H1 (cell line): ENCODE measurements at regions not wholly inside any gene's neighbourhood (a gene's known extent, or its start where the extent isn't known, plus 50 kb on each side); places are given as distances from the start of the nearest gene placed in this dataset.

Source experiments
- CTCF ChIA-PET: fragments of 300-600 bp; sonication (Branson Sonifier 250); formaldehyde crosslinking; loops from one replicate; lab custom pipeline; 2021; ENCODE audit not compliant: partially characterized antibody; lab: Charles Lee
- POLR2A ChIA-PET: fragments of 300-600 bp; sonication (Branson Sonifier 250); formaldehyde crosslinking; loops from one replicate; lab custom pipeline; 2021; ENCODE audit warnings: inconsistent platforms; ENCODE audit not compliant: partially characterized antibody; lab: Charles Lee
- DNase-seq, 2 experiments: peaks; one replicate each; pipeline versions ENCODE4 v3.0.0 to v3.0.0-alpha.2; 2010 to 2022; ENCODE audit warnings: low spot score in 2 of 2, low read depth in 1 of 2, mixed read lengths in 1 of 2
- FAIRE-seq: peaks from 2 replicates; lab custom pipeline; 2011; peaks lifted over from hg19 to GRCh38; lab: Jason Lieb, UNC
- H2AFZ ChIP-seq: 2 replicates; pipeline ENCODE4 v1.8.1; 2012; ENCODE audit warnings: low read length, inconsistent platforms
- H2AK5ac ChIP-seq: 2 replicates; pipeline ENCODE4 v1.6.1; 2013; ENCODE audit warnings: low read depth, low read length
- H2BK120ac ChIP-seq: replicated peaks from 2 replicates; pipeline ENCODE3; 2013; ENCODE audit warnings: low read depth, low read length, inconsistent platforms
- H2BK12ac ChIP-seq: 2 replicates; pipeline ENCODE4 v1.6.1; 2013; ENCODE audit warnings: low read depth, low read length
- H2BK15ac ChIP-seq: 2 replicates; pipeline ENCODE4 v1.6.1; 2013; ENCODE audit warnings: low read length
- H2BK20ac ChIP-seq: 2 replicates; pipeline ENCODE4 v1.6.1; 2013; ENCODE audit warnings: low read length
- H2BK5ac ChIP-seq: 2 replicates; pipeline ENCODE4 v1.6.1; 2013; ENCODE audit warnings: low read depth, low read length
- H3K14ac ChIP-seq: 2 replicates; pipeline ENCODE4 v1.6.1; 2013; ENCODE audit warnings: inconsistent platforms; ENCODE audit not compliant: insufficient read length
- H3K18ac ChIP-seq: 2 replicates; pipeline ENCODE4 v1.6.1; 2013; ENCODE audit warnings: low read length; ENCODE audit errors: extremely low read depth
- H3K23ac ChIP-seq: 2 replicates; pipeline ENCODE4 v1.6.1; 2013; ENCODE audit warnings: inconsistent platforms; ENCODE audit not compliant: insufficient read length
- H3K23me2 ChIP-seq: 2 replicates; pipeline ENCODE4 v1.6.1; 2013; ENCODE audit warnings: low read depth, low read length
- H3K27ac ChIP-seq: 2 replicates; pipeline ENCODE4 v1.6.1; 2011; ENCODE audit warnings: low read depth, low read length, inconsistent platforms
- H3K27me3 ChIP-seq, 4 experiments: replicated peaks in 1 of 4; 1 replicate in 1 of 4; 2 replicates in 3 of 4; pipeline versions ENCODE4 v1.6.1 to v1.8.1; 2011 to 2013; ENCODE audit warnings: low read length in 3 of 4, mild to moderate bottlenecking in 3 of 4, inconsistent platforms in 2 of 4, mixed read lengths in 2 of 4, moderate library complexity in 1 of 4; ENCODE audit not compliant: control insufficient read depth in 3 of 4, insufficient read depth in 3 of 4; ENCODE audit errors: extremely low read depth in 1 of 4
- H3K36me3 ChIP-seq, 4 experiments: 2 replicates each; pipeline versions ENCODE4 v1.6.1 to v1.8.1; 2011 to 2013; ENCODE audit warnings: mild to moderate bottlenecking in 4 of 4, low read length in 3 of 4, moderate library complexity in 2 of 4, control low read depth in 1 of 4, inconsistent platforms in 1 of 4; ENCODE audit not compliant: insufficient read depth in 4 of 4, control insufficient read depth in 2 of 4
- H3K4ac ChIP-seq: replicated peaks from 2 replicates; pipeline ENCODE3; 2013; ENCODE audit warnings: low read length, low read depth, mixed read lengths, inconsistent platforms; ENCODE audit not compliant: insufficient read length
- H3K4me1 ChIP-seq, 4 experiments: replicated peaks in 1 of 4; 1 replicate in 1 of 4; 2 replicates in 3 of 4; pipeline versions ENCODE4 v1.6.1 to v1.8.1; 2011 to 2013; ENCODE audit warnings: low read length in 3 of 4, inconsistent platforms in 2 of 4, mixed read lengths in 1 of 4; ENCODE audit not compliant: insufficient read depth in 4 of 4, control insufficient read depth in 3 of 4
- H3K4me2 ChIP-seq, 2 experiments: 2 replicates each; pipeline versions ENCODE4 v1.6.1 to v1.8.1; 2011 to 2013; ENCODE audit warnings: low read depth in 2 of 2, low read length in 2 of 2, control low read depth in 1 of 2, inconsistent platforms in 1 of 2, mild to moderate bottlenecking in 1 of 2; ENCODE audit not compliant: insufficient read depth in 1 of 2
- H3K4me3 ChIP-seq, 4 experiments: fragments of 200-600, 300-600 bp in 1 of 4; sonication (generic), shearing (Covaris generic), sonication (Bioruptor Twin) in 1 of 4; 2 replicates each; pipeline versions ENCODE4 v1.5.1 to v1.8.1; 2011 to 2016; ENCODE audit warnings: low read length in 4 of 4, low read depth in 3 of 4, control low read depth in 2 of 4, inconsistent platforms in 2 of 4, mild to moderate bottlenecking in 2 of 4, mixed read lengths in 1 of 4, moderate library complexity in 1 of 4; ENCODE audit not compliant: insufficient read depth in 2 of 4; ENCODE audit errors: extremely low read depth in 1 of 4
- H3K56ac ChIP-seq: replicated peaks from 2 replicates; pipeline ENCODE3; 2013; ENCODE audit warnings: low read depth, mild to moderate bottlenecking, mixed read lengths, low read length, inconsistent platforms; ENCODE audit not compliant: insufficient read length
- H3K79me1 ChIP-seq: 2 replicates; pipeline ENCODE4 v1.6.1; 2013; ENCODE audit warnings: low read depth, low read length, control low read depth
- H3K79me2 ChIP-seq, 2 experiments: 2 replicates each; pipeline versions ENCODE4 v1.6.1 to v1.8.1; 2012 to 2013; ENCODE audit warnings: low read length in 2 of 2, mild to moderate bottlenecking in 2 of 2, inconsistent platforms in 1 of 2; ENCODE audit not compliant: insufficient read depth in 2 of 2, control insufficient read depth in 1 of 2
- H3K9ac ChIP-seq, 4 experiments: replicated peaks in 1 of 4; 1 replicate in 1 of 4; 2 replicates in 3 of 4; pipeline versions ENCODE4 v1.6.1 to v1.8.1; 2011 to 2013; ENCODE audit warnings: low read depth in 3 of 4, low read length in 3 of 4, control low read depth in 2 of 4, mild to moderate bottlenecking in 2 of 4, moderate library complexity in 2 of 4, inconsistent platforms in 1 of 4; ENCODE audit errors: extremely low read depth in 1 of 4
- H3K9me3 ChIP-seq, 2 experiments: 2 replicates each; pipeline versions ENCODE4 v1.6.1 to v1.8.1; 2012 to 2013; ENCODE audit warnings: mild to moderate bottlenecking in 2 of 2, moderate library complexity in 2 of 2, control low read depth in 1 of 2, inconsistent platforms in 1 of 2, low read depth in 1 of 2, low read length in 1 of 2, mixed read lengths in 1 of 2; ENCODE audit not compliant: insufficient read depth in 2 of 2
- H4K20me1 ChIP-seq, 2 experiments: replicated peaks in 1 of 2; 2 replicates each; pipeline versions ENCODE3 to v1.8.1; 2011 to 2013; ENCODE audit warnings: inconsistent platforms in 2 of 2, low read length in 2 of 2, mild to moderate bottlenecking in 1 of 2; ENCODE audit not compliant: insufficient read depth in 2 of 2, control insufficient read depth in 1 of 2
- H4K5ac ChIP-seq: 2 replicates; pipeline ENCODE4 v1.6.1; 2013; ENCODE audit warnings: low read length, low read depth, mixed read lengths, inconsistent platforms; ENCODE audit not compliant: insufficient read length
- H4K8ac ChIP-seq: 2 replicates; pipeline ENCODE4 v1.8.0; 2013; ENCODE audit warnings: mild to moderate bottlenecking, moderate library complexity, low read length, inconsistent platforms; ENCODE audit not compliant: insufficient read depth; ENCODE audit errors: extremely low read depth
- H4K91ac ChIP-seq: replicated peaks from 2 replicates; pipeline ENCODE3; 2013; ENCODE audit warnings: low read length, mixed read lengths, inconsistent platforms; ENCODE audit not compliant: insufficient read length
- ATF2 ChIP-seq: IDR thresholded peaks from 2 replicates; pipeline ENCODE4 v1.6.1; 2012; ENCODE audit warnings: low read length, inconsistent platforms
- CBX5 ChIP-seq: fragments of 300-800, 300-1000 bp; sonication (generic); IDR thresholded peaks from 2 replicates; pipeline ENCODE4 v1.7.1; 2016; ENCODE audit warnings: antibody characterized with exemption, low read length, low read depth
- CHD2 ChIP-seq: IDR thresholded peaks from 2 replicates; pipeline ENCODE4 v1.6.1; 2012; ENCODE audit warnings: low read length, improper control_type of control experiment
- EGR1 ChIP-seq: IDR thresholded peaks from 2 replicates; pipeline ENCODE4 v1.6.1; 2011; ENCODE audit warnings: low read depth, low read length, borderline replicate concordance
- GTF2F1 ChIP-seq: IDR thresholded peaks from 2 replicates; pipeline ENCODE4 v1.6.1; 2012; ENCODE audit warnings: low read depth, low read length, improper control_type of control experiment, borderline replicate concordance
- JUND ChIP-seq: IDR thresholded peaks from 2 replicates; pipeline ENCODE4 v1.6.1; 2011; ENCODE audit warnings: mild to moderate bottlenecking, improper control_type of control experiment, low read length
- NANOG ChIP-seq: IDR thresholded peaks from 2 replicates; pipeline ENCODE4 v1.6.1; 2011; ENCODE audit warnings: low read length, low read depth, mild to moderate bottlenecking, inconsistent platforms; ENCODE audit not compliant: insufficient read depth, poor library complexity, severe bottlenecking
- POLR2AphosphoS5 ChIP-seq: IDR thresholded peaks from 2 replicates; pipeline ENCODE4 v1.6.1; 2011; ENCODE audit warnings: low read depth, low read length
- RAD21 ChIP-seq, 2 experiments: IDR thresholded peaks in 1 of 2; conservative IDR thresholded peaks in 1 of 2; 2 replicates each; pipeline ENCODE4 v1.6.1; 2011; ENCODE audit warnings: low read depth in 2 of 2, low read length in 2 of 2, improper control_type of control experiment in 1 of 2, inconsistent platforms in 1 of 2, mild to moderate bottlenecking in 1 of 2, moderate library complexity in 1 of 2
- SIN3A ChIP-seq, 2 experiments: IDR thresholded peaks in 1 of 2; conservative IDR thresholded peaks in 1 of 2; 2 replicates each; pipeline ENCODE4 v1.6.1; 2011 to 2012; ENCODE audit warnings: low read length in 2 of 2, improper control_type of control experiment in 1 of 2, low read depth in 1 of 2, mild to moderate bottlenecking in 1 of 2
- SRF ChIP-seq: IDR thresholded peaks from 2 replicates; pipeline ENCODE4 v1.6.1; 2011; ENCODE audit warnings: mild to moderate bottlenecking, low read depth, low read length, moderate library complexity
- YY1 ChIP-seq: IDR thresholded peaks from 2 replicates; pipeline ENCODE4 v1.6.1; 2011; ENCODE audit warnings: low read depth, mild to moderate bottlenecking, low read length
- WGBS, 2 experiments: shearing (Covaris generic) in 1 of 2; methylation state at CpG; one replicate each; pipeline versions ENCODE4 v1.1.6 to v1.1.7; 2013 to 2015; ENCODE audit warnings: low lambda C conversion rate in 2 of 2, mixed read lengths in 2 of 2, inconsistent platforms in 1 of 2, low coverage in 1 of 2, missing lambda C conversion rate in 1 of 2; ENCODE audit not compliant: insufficient replicate concordance in 2 of 2, insufficient coverage in 1 of 2, insufficient read length in 1 of 2; ENCODE audit errors: extremely low coverage in 1 of 2, missing lambda C conversion rate in 1 of 2; 5-methylcytosine and 5-hydroxymethylcytosine counted together

GRCh38 chr1:90122654-90123340, 127.9 kb downstream of the ZNF326 start:
- no peak overlapping the region for H2BK12ac ChIP-seq
- no peak overlapping the region for H2AFZ ChIP-seq
- H3K27ac ChIP-seq, result no peak overlapping the region
- H2BK5ac ChIP-seq, result no peak overlapping the region
- H3K27me3 ChIP-seq, result no peaks in the 10 kb centered on the region
- no peak overlapping the region for H2BK20ac ChIP-seq
- H4K8ac ChIP-seq, result no peak overlapping the region; the same call in 1 of the 2 replicates
- H3K14ac ChIP-seq, result no peak overlapping the region
- H3K36me3 ChIP-seq, result no peaks in the 10 kb centered on the region
- WGBS, 2 experiments, result 94% methylated on average over 4 of the region's 4 CpGs; no CpG with 5 or more reads in 1 of the 2 experiments
- H3K23me2 ChIP-seq, result no peaks in the 10 kb centered on the region; the same call in 1 of the 2 replicates
- no peak overlapping the region for H4K5ac ChIP-seq
- DNase-seq, result no peak
- no peak overlapping the region for H2AK5ac ChIP-seq
- H2BK15ac ChIP-seq, result no peak overlapping the region
- H3K4me3 ChIP-seq, result no peak overlapping the region
- no peak overlapping the region for H3K18ac ChIP-seq
- H3K56ac ChIP-seq, result no peak overlapping the region
- no peaks in the 10 kb centered on the region for H3K9me3 ChIP-seq
- no peaks in the 10 kb centered on the region for H3K4me1 ChIP-seq
- no peak overlapping the region for H3K9ac ChIP-seq
- no peaks in the 10 kb centered on the region for H3K79me1 ChIP-seq
- no peak overlapping the region for H2BK120ac ChIP-seq
- CTCF ChIA-PET, result interaction anchor here (1.1 to 3.1 kb wide), 3 partner anchors 8 to 501 kb away, joined by 3 to 20 read pairs (median 7); no protein-coding TSS in a partner anchor
- no peak for FAIRE-seq
- no peaks in the 10 kb centered on the region for H4K20me1 ChIP-seq
- no peak overlapping the region for H4K91ac ChIP-seq
- no peaks in the 10 kb centered on the region for H3K79me2 ChIP-seq
- H3K4me2 ChIP-seq, result no peak overlapping the region
- H3K23ac ChIP-seq, result no peak overlapping the region
- H3K4ac ChIP-seq, result no peak overlapping the region
- POLR2A ChIA-PET, result no interaction called here
- TF ChIP-seq JUND (no peak), NANOG (no peak), CHD2 (no peak), POLR2AphosphoS5 (no peak), GTF2F1 (no peak), RAD21 (IDR thresholded peaks at IDR 0.05 in 1 of 2, conservative IDR thresholded peaks at IDR 0.05 in 1 of 2; ENCODE audit: low read depth in 2 of 2, low read length in 2 of 2) (no peak), ATF2 (no peak), CBX5 (no peak), YY1 (no peak), SRF (no peak), EGR1 (no peak), SIN3A (conservative IDR thresholded peaks at IDR 0.05 in 1 of 2, IDR thresholded peaks at IDR 0.05 in 1 of 2; ENCODE audit: low read depth in 1 of 2, low read length in 2 of 2) (no peak)
